ENCODE measurements at regions not wholly inside any gene's neighbourhood (a gene's known extent, or its start where the extent isn't known, plus 50 kb on each side); places are given as distances from the start of the nearest gene placed in this dataset.
"Not testable (repeated sequence)": the region's sequence is repeated elsewhere in the genome, so short reads cannot be mapped to it uniquely, and the experiment has no call there.

DNA sequence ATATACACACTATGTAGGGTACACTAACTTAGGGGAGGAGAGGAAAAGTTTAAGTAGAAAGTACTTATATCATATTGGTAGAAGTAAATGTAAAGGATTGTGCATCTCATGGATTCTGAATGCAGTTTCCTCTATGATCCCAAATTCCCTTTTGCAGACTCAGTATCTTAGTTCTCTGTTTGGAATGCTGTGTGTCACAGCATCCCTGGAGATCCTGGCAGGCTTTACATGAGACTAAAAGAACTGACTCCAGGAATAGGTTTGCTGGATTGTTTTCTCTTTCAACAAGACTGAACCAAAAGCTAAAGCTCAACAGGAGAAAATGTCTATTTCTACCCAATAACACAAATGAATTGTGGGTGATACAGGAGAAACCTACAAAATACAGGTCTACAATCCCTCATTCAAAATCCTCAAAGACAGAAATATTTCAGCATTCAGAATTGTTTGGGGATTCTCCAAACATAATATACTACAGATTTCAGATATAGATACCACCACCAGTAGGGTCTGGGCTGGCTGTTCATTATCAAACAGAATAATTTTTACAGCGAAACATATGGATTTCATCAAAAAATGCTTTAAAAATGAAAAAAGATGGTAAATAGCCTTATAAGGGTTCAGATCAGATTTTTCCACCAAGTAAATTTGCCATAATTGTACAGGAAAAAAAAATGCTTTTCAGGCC lies 324.7 kb upstream of the GRAMD2B start:
- DNase-seq = no peak

DNA sequence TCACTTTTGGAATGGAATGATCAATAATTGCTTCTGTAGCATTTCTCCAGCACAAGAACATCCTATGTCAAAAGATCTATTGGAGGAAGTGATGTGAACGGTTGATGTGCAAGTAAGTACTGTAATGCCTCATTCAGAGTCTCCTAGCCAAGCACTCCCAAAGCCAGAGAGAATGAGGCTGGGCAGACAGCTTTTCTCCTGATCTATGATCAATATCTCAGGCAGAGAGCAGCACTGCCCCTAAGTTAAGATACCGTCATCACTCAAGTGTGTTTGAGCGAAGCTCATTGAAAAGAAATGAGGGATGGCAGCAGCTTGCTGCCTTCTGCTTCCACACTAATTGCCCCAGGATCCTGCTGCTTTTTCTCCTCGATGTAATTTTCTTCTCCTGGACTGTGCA lies 324.1 kb upstream of the GRAMD2B start:
- no peak for DNase-seq

DNA sequence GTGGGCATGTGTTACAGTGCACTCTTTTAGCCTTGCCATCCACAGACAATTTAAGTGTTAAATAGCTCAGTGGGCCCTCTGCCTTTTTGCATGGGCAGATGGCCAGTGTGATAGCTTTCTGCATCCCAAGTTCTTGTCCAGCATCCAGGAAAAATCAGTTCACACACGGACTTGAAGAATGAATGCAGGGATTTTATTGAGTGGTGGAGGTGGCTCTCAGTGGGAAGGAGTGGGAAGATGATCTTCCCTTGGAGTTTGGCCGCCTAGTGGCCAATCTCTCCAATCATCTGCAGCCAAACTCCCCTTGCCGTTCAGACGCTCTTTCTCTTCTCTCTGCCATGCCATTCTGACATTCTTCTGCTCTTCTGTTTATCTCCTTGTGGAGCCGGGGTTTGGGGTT lies 322.4 kb upstream of the GRAMD2B start:
- no peak for DNase-seq

DNA sequence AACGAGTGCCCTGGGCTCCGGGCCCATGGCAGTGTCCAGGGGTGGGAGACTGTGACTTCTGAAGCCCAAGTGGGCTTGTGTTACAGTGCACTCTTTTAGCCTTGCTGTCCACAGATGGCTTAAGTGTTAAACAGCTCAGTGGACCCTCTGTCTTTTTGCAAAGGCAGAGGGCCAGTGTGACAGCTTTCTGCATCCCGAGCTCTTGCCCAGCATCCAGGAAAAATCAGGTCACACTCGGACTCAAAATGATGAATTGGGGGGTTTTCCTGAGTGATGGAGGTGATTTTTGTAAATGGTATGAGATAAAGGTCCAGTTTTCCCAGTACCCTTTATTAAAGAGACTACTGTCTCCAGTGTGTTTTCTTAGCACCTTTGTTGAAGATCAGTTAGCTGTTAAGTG lies 321.3 kb upstream of the GRAMD2B start:
- no peak for DNase-seq

DNA sequence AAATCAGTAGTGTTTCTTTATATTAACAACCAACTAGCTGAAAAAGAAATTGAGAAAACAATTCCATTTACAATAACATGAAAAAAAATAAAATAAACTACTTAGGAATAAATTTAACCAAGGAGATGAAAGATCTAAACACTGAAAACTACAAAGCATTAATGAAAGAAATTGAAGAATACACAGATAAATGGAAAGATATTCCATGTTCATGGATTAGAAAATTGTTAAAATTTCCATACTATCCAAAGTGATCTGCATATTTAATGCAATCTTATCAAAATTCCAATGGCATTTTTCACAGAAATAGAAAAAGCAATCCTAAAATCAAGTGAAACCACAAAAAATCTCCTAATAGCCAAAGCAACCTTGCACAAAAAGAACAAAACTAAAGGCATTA lies 320.2 kb upstream of the GRAMD2B start:
- no peak for DNase-seq

- no peak for DNase-seq
These were observed 319.3 kb upstream of the GRAMD2B start for GRCh38 chr5:126103868-126104267.

DNA sequence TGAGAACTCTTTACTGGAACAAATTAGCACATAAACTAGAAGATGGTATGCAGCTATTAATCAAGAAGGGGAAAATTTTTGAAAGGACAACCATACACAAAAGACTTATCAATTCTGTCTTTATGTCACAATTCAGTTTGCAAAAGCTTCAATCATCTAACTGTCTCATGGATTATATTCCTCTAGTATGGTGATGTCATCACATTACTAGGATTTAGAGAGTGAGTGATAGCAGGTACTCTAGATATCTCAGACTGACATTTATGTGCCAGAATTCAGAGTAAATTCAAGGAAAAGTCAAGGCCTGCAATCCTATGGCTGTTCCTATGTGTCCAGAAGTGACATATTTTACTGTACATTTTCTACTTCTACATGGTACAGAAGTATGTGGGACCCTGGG lies 318.9 kb upstream of the GRAMD2B start:
- no peak for DNase-seq

- DNase-seq = no peak
These were observed 318.3 kb upstream of the GRAMD2B start for GRCh38 chr5:126104951-126105350.

DNA sequence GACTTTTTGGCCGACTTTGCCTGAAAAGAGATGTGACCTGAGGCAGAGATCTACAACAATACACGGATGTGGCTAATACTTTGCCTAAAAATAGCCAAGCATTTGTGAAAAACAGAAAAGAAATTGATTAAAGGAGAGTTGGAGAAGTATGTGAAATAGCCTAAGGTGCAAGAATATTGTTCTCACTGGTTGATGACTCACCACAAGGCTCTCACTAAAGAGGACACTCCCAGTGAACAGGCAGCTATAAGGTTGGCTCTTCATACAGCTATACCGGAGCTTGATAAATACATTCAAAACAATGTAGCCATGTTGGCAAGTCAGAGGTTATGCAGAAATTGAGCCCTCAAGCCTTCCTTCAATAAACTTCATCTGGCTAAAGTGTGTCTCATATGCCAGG lies 317.2 kb upstream of the GRAMD2B start:
- DNase-seq = no peak

DNA sequence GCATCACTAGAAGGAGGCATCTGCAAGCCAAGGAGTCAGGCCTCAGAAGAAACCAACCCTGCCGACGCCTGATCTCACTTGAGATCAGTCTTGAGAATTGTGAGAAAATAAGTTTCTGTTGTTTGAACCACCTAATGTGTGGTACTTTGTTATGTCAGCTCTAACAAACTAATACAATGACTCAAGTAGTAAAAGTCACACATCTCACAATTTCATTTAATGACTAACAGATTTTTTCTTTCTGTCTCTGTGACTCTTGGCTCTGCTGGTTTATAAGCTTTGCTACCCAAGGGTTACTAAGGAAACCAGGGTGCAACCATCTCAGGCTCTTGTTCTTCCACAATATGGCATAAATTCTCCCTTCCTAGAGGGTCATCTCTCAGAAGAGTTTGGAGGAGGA lies 315.8 kb upstream of the GRAMD2B start:
- DNase-seq = no peak

GRCh38 chr5:126108470-126108869 lies 314.7 kb upstream of the GRAMD2B start:
- no peak for DNase-seq

- DNase-seq = no peak
These were observed 308.1 kb upstream of the GRAMD2B start for GRCh38 chr5:126115059-126115629.

DNA sequence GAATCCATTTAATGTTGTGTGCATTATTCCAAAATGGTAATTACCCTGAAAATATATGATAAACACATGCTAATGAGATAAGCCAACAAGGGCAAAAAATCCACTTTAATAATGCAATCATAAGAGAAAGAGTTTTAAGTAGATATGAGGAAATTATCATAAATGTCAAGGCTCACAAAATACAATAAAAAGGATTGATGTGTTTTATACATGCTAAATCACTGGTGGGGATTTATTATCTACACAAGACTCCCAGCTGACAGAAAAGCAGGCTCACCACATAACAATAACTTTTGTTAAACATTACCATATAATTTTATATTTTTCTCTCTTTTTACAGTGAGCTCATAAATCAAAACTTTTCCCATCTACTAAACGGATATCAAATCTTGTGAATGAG lies 306.2 kb upstream of the GRAMD2B start:
- DNase-seq = no peak

GRCh38 chr5:126119887-126120442 lies 303.2 kb upstream of the GRAMD2B start:
- DNase-seq = no peak

GRCh38 chr5:126120939-126121338 lies 302.3 kb upstream of the GRAMD2B start:
- DNase-seq = no peak

DNA sequence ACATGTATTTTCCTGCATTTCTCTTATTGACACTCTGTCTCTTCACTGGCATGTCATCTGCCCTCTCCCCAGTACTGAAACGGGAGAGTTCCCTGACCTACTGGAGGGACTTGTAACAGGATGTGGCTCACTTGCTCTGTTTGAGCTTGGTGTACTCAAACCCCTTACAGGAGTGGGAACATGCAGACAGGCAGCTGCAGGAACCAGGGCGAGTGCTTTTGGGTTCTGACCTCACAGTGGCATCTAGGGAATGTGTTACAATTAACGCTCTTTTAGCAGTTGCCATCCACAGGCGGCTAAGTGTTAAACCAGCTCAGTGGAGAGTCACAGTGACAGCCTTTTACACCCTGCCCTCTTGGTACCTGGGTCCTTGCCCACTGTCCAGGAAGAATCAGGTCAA lies 300.3 kb upstream of the GRAMD2B start:
- DNase-seq = no peak

- no peak for DNase-seq
These were observed 298.4 kb upstream of the GRAMD2B start for GRCh38 chr5:126124706-126125345.

DNA sequence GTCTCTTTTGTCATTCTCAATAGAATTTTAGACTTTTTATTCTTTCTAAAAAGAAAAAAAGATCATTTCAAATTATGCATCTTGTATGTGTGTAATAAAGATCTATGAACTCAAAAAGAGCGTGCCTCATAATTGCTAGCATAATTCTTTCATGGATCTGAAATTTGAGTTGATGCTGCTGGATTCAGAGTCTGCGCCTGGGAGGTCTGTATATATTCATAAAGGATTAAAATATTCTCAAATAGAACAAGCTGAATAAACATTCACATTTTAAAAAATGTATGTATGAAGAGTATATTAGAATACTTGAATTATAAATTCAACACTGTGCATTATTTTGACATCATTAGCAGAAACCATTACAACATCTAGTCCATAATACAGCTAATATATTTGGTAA lies 297.8 kb upstream of the GRAMD2B start:
- no peak for DNase-seq

- DNase-seq = no peak
These were observed 296.6 kb upstream of the GRAMD2B start for GRCh38 chr5:126126574-126126973.

- not testable (repeated sequence) for DNase-seq
These were observed 295.8 kb upstream of the GRAMD2B start for GRCh38 chr5:126127371-126127770.

DNA sequence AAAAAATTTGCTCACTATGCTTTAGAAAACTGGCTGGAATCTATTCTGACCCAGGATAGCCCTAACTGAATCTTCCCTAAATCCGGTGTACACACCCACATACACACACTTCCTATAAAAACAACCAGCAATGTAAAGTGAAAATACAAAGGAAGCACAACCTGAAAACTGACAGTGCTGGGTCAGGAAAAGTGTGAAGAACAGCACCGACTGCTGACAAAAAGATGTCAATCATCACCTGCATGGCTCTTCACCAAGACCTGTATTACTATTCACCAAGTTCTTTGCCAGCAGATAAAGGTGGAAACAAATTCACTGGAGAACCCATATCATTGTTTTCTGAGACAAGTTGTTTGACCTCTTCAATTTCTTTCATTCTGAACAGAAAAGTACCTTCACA lies 293.8 kb upstream of the GRAMD2B start:
- DNase-seq = no peak

- no peak for DNase-seq
These were observed 289.8 kb upstream of the GRAMD2B start for GRCh38 chr5:126133424-126133823.

- DNase-seq = no peak
These were observed 285.3 kb upstream of the GRAMD2B start for GRCh38 chr5:126137891-126138280.

GRCh38 chr5:126138281-126138931 lies 284.8 kb upstream of the GRAMD2B start:
- DNase-seq = no peak
